Uterus (tissue), 2 donors: ENCODE measurements at regions not wholly inside any gene's neighbourhood (a gene's known extent, or its start where the extent isn't known, plus 50 kb on each side); places are given as distances from the start of the nearest gene placed in this dataset.

Experiments
- POLR2A ChIP-seq, 2 donors: fragments of 450-650 bp; IDR thresholded peaks; one replicate each; pipeline ENCODE4 v1.6.1; 2016; ENCODE audit warnings: antibody characterized with exemption in 2 of 2, mild to moderate bottlenecking in 1 of 2, moderate library complexity in 1 of 2
- TF ChIP-seq, protein P1 (sequence below), 4 experiments: fragments of 200-600 bp in 2 of 4; fragments of 450-650 bp in 2 of 4; sonication (generic) in 2 of 4; IDR thresholded peaks; one replicate each; pipeline ENCODE4 v1.5.1; 2016 to 2019; ENCODE audit warnings: antibody characterized with exemption in 4 of 4, mild to moderate bottlenecking in 2 of 4, moderate library complexity in 1 of 4

DNA sequence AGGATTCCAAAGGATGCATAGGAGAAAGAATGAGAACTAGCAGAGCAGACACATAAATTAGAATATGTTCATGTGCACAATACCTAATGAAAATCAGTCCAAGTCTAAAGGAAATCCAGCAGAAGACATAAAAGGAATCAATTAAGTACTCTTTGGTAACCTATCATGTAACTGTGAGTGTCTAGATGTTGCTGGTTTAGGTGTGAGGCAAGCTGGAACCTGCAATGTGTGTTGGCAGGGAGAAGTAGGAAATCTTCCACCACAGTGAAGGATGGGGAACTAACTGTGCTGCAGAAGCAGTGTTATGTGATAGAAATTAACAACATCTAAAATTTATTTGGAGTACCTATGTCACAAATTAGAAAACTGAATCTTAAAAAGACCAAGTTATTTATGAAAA, 330.8 kb upstream of the DKK2 start:
- TF ChIP-seq, protein P1, sequence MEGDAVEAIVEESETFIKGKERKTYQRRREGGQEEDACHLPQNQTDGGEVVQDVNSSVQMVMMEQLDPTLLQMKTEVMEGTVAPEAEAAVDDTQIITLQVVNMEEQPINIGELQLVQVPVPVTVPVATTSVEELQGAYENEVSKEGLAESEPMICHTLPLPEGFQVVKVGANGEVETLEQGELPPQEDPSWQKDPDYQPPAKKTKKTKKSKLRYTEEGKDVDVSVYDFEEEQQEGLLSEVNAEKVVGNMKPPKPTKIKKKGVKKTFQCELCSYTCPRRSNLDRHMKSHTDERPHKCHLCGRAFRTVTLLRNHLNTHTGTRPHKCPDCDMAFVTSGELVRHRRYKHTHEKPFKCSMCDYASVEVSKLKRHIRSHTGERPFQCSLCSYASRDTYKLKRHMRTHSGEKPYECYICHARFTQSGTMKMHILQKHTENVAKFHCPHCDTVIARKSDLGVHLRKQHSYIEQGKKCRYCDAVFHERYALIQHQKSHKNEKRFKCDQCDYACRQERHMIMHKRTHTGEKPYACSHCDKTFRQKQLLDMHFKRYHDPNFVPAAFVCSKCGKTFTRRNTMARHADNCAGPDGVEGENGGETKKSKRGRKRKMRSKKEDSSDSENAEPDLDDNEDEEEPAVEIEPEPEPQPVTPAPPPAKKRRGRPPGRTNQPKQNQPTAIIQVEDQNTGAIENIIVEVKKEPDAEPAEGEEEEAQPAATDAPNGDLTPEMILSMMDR (IDR thresholded peaks at IDR 0.05), result no peak
- no peak for TF ChIP-seq POLR2A (IDR thresholded peaks at IDR 0.05)
